T-helper 2 cell treated with Interferon-gamma antibody and Interleukin-4, amounts not matched to agents 5 μg/mL and 100 μg/mL, for 36 hours (primary cell): ENCODE measurements at regions not wholly inside any gene's neighbourhood (a gene's known extent, or its start where the extent isn't known, plus 50 kb on each side); places are given as distances from the start of the nearest gene placed in this dataset.
"Not testable (repeated sequence)": the region's sequence is repeated elsewhere in the genome, so short reads cannot be mapped to it uniquely, and the experiment has no call there.

Experiments used
- DNase-seq: peaks from one replicate; pipeline ENCODE4 v3.0.0; 2021; ENCODE audit warnings: low spot score
- H3K27ac Mint-ChIP-seq: one replicate; pipeline ENCODE4 v1.8.0; 2021; ENCODE audit warnings: mild to moderate bottlenecking, mixed read lengths
- H3K27me3 Mint-ChIP-seq: one replicate; pipeline ENCODE4 v1.8.0; 2021; ENCODE audit warnings: low read depth, mixed read lengths
- H3K36me3 Mint-ChIP-seq: one replicate; pipeline ENCODE4 v1.8.0; 2021; ENCODE audit warnings: low read depth, mixed read lengths
- H3K4me1 Mint-ChIP-seq: one replicate; pipeline ENCODE4 v1.8.0; 2021; ENCODE audit warnings: low read depth, mixed read lengths
- H3K4me3 Mint-ChIP-seq: one replicate; pipeline ENCODE4 v1.8.0; 2022; ENCODE audit warnings: mild to moderate bottlenecking, moderate library complexity, mixed read lengths
- H3K9me3 Mint-ChIP-seq: one replicate; pipeline ENCODE4 v1.8.0; 2021; ENCODE audit warnings: mixed read lengths

DNA sequence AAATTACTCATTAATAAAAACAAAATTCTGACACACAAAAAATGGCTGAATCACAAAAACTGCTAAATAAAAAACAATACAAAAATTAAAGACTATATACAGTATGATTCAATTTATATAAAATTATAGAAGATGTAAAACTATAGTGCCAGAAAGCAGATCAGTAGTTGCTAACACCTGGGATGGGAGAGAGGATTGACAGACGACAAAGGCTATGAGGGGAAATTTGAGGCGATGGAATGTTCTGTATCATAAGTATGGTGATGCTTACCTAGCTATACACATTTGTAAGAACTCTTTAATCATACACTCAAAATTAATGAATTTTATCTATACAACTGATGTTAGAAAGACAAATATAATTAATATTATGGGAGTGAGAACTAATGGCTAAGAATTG is 247.9 kb upstream of the GJE1 start:
- Mint-ChIP-seq H3K27me3 (no peaks in the 10 kb centered on the region), H3K4me3 (no peak overlapping the region), H3K4me1 (no peaks in the 10 kb centered on the region), H3K9me3 (peaks cover 3% of the 10 kb centered on the region), H3K36me3 (no peaks in the 10 kb centered on the region), H3K27ac (no peak overlapping the region)
- DNase-seq = no peak

- H3K27ac Mint-ChIP-seq = no peak overlapping the region
- no peak for DNase-seq
- H3K9me3 Mint-ChIP-seq = no peaks in the 10 kb centered on the region
- no peak overlapping the region for H3K4me3 Mint-ChIP-seq
- H3K36me3 Mint-ChIP-seq = no peaks in the 10 kb centered on the region
- H3K4me1 Mint-ChIP-seq = no peaks in the 10 kb centered on the region
- H3K27me3 Mint-ChIP-seq = no peaks in the 10 kb centered on the region
These were observed 254.0 kb upstream of the GJE1 start for GRCh38 chr6:141878686-141879085.

DNA sequence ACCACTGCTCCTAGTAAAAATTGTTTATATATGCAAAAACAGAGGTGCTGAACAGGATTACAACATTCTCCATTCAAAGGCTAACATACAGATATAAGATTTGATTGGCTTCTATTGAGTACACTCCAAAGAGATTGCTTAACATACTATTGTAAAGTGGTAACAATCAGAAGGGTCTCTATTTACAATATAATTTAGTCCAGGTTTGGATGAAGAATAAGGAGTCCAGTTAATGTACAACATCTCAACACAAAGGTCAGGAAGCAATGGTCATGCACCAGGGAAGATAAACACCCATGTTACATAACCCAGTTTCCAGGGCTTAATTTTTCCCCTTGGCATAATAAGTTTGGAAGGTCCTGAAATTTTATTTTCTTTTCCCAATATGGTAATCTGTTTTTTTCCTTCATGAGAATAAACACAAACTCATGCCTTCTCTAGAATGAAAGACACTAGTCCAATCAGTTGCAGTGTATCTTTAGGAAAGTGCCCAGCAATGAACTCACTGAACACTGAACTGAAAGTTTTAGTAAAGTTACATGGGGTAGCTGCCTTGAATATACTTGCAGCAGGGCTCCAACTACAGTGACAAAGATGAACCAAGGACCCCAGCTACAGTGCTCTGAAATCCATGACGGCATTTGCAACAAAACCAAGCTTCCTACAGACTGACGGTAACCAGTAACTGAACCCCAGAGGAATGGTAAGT is 255.3 kb upstream of the GJE1 start:
- Mint-ChIP-seq H3K4me3 (no peak overlapping the region), H3K4me1 (no peaks in the 10 kb centered on the region), H3K9me3 (no peaks in the 10 kb centered on the region), H3K36me3 (no peaks in the 10 kb centered on the region), H3K27ac (no peak overlapping the region), H3K27me3 (no peaks in the 10 kb centered on the region)
- DNase-seq = no peak

- Mint-ChIP-seq H3K9me3 (no peaks in the 10 kb centered on the region), H3K36me3 (no peaks in the 10 kb centered on the region), H3K27ac (no peak overlapping the region), H3K27me3 (no peaks in the 10 kb centered on the region), H3K4me3 (no peak overlapping the region), H3K4me1 (no peaks in the 10 kb centered on the region)
- no peak for DNase-seq
These were observed 257.7 kb upstream of the GJE1 start for GRCh38 chr6:141874930-141875602.

DNA sequence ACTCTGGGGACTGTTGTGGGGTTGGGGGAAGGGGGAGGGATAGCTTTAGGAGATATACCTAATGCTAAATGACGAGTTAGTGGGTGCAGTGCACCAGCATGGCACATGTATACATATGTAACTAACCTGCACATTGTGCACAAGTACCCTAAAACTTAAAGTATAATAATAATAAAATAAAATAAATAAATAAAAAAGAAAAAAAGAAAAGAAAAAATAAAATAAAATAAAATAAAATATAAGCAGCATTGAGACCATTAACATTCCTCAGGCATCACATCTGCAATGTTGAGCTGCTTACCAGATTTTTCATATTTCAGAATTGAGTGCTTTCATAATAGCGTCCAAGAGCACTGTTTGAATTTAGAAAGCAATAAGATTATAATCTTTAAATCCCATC is 263.2 kb upstream of the GJE1 start:
- not testable (repeated sequence) for H3K9me3 Mint-ChIP-seq, H3K36me3 Mint-ChIP-seq, H3K27ac Mint-ChIP-seq, H3K4me1 Mint-ChIP-seq, H3K4me3 Mint-ChIP-seq, H3K27me3 Mint-ChIP-seq, DNase-seq

DNA sequence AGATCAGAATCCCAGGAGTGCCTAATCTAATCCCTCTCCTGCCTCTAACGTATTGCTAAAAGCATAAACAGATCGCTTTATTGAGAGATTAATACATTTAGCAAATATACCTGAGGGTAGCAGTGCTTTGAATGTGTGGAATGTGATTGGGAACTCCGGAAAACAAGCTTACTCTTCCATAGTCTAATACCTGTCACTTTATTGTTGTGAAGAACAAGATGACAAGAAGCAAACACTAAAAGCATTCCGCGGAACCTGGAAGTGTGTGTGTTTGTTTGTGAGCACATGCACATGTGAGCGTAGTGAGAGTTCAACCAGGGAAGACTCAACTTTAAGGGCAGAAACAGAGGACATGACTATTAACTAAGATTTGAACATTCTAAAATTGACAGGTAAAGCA is 265.0 kb upstream of the GJE1 start:
- H3K4me3 Mint-ChIP-seq = no peak overlapping the region
- no peaks in the 10 kb centered on the region for H3K27me3 Mint-ChIP-seq
- no peaks in the 10 kb centered on the region for H3K36me3 Mint-ChIP-seq
- no peak overlapping the region for H3K27ac Mint-ChIP-seq
- H3K4me1 Mint-ChIP-seq = no peaks in the 10 kb centered on the region
- no peaks in the 10 kb centered on the region for H3K9me3 Mint-ChIP-seq
- DNase-seq = no peak

DNA sequence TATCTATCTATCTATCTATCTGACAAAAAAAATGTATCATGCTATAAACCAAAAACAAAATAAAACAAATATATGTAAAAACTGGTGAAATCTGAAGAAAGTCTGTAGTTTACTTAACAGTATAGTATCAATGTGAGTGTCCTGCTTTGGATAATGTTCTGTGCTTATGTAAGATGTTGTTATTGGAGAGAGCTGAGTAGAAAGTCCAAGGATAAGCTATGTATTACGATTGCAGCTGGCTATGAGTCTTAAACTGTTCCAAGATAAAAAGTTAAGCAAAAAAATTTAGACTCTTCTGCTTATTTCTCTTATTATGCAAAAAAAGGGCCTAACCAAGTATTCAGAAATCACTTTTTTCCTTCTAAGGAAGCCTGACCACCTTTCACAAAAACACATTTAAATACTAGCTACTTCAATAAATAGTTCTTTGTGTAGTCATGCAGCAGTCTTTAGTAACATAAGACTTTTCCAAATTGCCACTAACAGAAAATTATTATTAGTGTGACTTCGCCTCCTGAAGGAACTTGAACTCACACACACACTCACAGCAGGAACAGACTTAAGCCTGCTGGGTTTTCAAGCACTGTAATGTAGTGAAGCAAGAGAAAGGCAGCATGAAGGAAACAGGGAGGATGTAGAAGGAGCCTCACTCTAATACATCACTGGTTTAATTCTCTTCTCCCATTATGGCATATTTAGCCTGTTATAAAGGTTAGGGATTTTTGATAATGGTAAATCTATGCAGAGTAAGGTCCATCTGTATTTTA is 265.8 kb upstream of the GJE1 start:
- Mint-ChIP-seq H3K4me3 (no peak overlapping the region), H3K4me1 (no peaks in the 10 kb centered on the region), H3K27ac (no peak overlapping the region), H3K9me3 (no peaks in the 10 kb centered on the region), H3K27me3 (no peaks in the 10 kb centered on the region), H3K36me3 (no peaks in the 10 kb centered on the region)
- no peak for DNase-seq

GRCh38 chr6:141851063-141851462 is 281.7 kb upstream of the GJE1 start:
- Mint-ChIP-seq H3K27me3 (no peaks in the 10 kb centered on the region), H3K4me3 (no peak overlapping the region), H3K36me3 (no peaks in the 10 kb centered on the region), H3K9me3 (peaks cover 5% of the 10 kb centered on the region), H3K27ac (no peak overlapping the region), H3K4me1 (peaks cover 10% of the 10 kb centered on the region)
- DNase-seq = no peak

- DNase-seq = no peak
- Mint-ChIP-seq H3K4me3 (no peak overlapping the region), H3K9me3 (no peaks in the 10 kb centered on the region), H3K36me3 (no peaks in the 10 kb centered on the region), H3K27ac (no peak overlapping the region), H3K27me3 (no peaks in the 10 kb centered on the region), H3K4me1 (peaks cover 10% of the 10 kb centered on the region)
These were observed 284.5 kb upstream of the GJE1 start for GRCh38 chr6:141848029-141848890.

DNA sequence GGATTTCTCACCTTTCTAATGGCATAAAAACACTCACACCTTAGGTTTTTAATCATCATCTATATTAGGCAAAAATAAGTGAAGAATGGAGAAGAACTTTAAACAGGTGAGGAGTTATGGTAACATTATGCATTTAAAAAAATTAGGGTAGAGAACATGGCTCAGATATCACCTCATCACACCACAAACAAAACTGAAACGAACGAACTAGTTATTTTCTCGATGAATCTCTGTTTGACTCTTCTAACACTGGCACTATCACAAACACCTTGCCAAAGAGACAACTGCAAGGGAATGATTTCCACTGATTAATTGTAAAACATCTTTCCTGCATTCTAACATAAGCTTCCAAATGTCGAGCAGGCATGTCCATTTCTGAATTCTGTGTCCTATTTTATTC is 286.1 kb upstream of the GJE1 start:
- Mint-ChIP-seq H3K4me1 (peaks cover 10% of the 10 kb centered on the region), H3K27me3 (no peaks in the 10 kb centered on the region), H3K36me3 (no peaks in the 10 kb centered on the region), H3K9me3 (no peaks in the 10 kb centered on the region), H3K27ac (no peak overlapping the region), H3K4me3 (no peak overlapping the region)
- DNase-seq = no peak

DNA sequence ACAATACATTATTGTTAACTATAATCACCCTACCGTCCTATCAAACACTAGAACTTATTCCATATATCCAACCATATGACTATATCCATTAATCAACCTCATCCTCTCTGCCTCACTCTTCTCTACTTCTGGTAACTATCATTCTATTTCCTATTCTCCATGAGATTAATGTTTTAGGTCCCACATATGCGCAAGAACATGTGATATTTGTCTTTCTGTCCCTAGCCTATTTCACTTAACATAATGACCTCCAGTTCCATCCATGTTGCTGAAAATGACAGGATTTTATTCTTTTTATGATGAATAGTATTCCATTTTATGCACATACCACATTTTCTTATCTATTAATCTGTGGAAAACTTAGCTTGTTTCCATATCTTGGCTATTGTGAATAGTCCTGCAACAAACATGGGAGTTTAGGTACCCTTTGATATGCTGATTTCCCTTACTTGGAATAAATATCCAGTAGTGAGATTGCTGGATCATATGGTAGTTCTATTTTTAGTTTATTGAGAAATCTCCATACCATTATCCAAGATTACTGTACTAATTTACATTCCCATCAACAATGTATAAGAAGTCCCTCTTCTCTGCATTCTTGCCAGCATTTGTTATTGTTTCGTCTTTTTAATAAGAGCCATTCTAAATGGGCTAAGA is 289.4 kb upstream of the GJE1 start:
- Mint-ChIP-seq H3K4me1 (peaks cover 3% of the 10 kb centered on the region), H3K27ac (no peak overlapping the region), H3K4me3 (no peak overlapping the region), H3K36me3 (no peaks in the 10 kb centered on the region), H3K9me3 (no peaks in the 10 kb centered on the region), H3K27me3 (no peaks in the 10 kb centered on the region)
- DNase-seq = no peak

- Mint-ChIP-seq H3K36me3 (no peaks in the 10 kb centered on the region), H3K4me1 (no peaks in the 10 kb centered on the region), H3K9me3 (no peaks in the 10 kb centered on the region), H3K4me3 (no peak overlapping the region), H3K27ac (no peak overlapping the region), H3K27me3 (no peaks in the 10 kb centered on the region)
- DNase-seq = no peak
These were observed 299.6 kb upstream of the GJE1 start for GRCh38 chr6:141833001-141833655.

- Mint-ChIP-seq H3K27me3 (no peaks in the 10 kb centered on the region), H3K27ac (no peak overlapping the region), H3K9me3 (no peaks in the 10 kb centered on the region), H3K4me3 (no peak overlapping the region), H3K4me1 (no peaks in the 10 kb centered on the region), H3K36me3 (no peaks in the 10 kb centered on the region)
- DNase-seq = no peak
These were observed 302.2 kb upstream of the GJE1 start for GRCh38 chr6:141830530-141830929.
